Gastroesophageal sphincter (tissue), 4 donors: ENCODE measurements at regions not wholly inside any gene's neighbourhood (a gene's known extent, or its start where the extent isn't known, plus 50 kb on each side); places are given as distances from the start of the nearest gene placed in this dataset.

Experiments
- ATAC-seq: fragments of 150-250 bp; one replicate; pipeline ENCODE4 v1.9.1; 2016; ENCODE audit warnings: mild to moderate bottlenecking, moderate library complexity
- H3K27ac ChIP-seq, 4 donors: fragments of 200-600 bp; sonication (generic) in 3 of 4; 1 replicate in 3 of 4; 2 replicates in 1 of 4; pipeline ENCODE4 v1.5.1; 2016 to 2019
- H3K27me3 ChIP-seq: fragments of 200-600 bp; sonication (generic); one replicate; pipeline ENCODE4 v1.5.1; 2019
- H3K36me3 ChIP-seq, 2 donors: fragments of 200-600 bp; sonication (generic); one replicate each; pipeline ENCODE4 v1.5.1; 2019; ENCODE audit warnings: control low read depth in 1 of 2
- H3K4me1 ChIP-seq, 3 donors: fragments of 200-600 bp; sonication (generic); 1 replicate in 2 of 3; 2 replicates in 1 of 3; pipeline ENCODE4 v1.5.1; 2016 to 2019; ENCODE audit warnings: control low read depth in 2 of 3
- H3K4me3 ChIP-seq, 2 donors: fragments of 200-600 bp; sonication (generic); one replicate each; pipeline ENCODE4 v1.5.1; 2019; ENCODE audit warnings: mild to moderate bottlenecking in 1 of 2, moderate library complexity in 1 of 2
- H3K9me3 ChIP-seq, 3 donors: fragments of 200-600 bp; sonication (generic); one replicate each; pipeline ENCODE4 v1.5.1; 2017 to 2019; ENCODE audit warnings: control low read depth in 2 of 3
- CTCF ChIP-seq, 4 experiments: fragments of 200-600 bp in 2 of 4; fragments of 450-650 bp in 2 of 4; sonication (generic) in 1 of 4; IDR thresholded peaks; one replicate each; pipeline ENCODE4 v1.5.1; 2017 to 2019; ENCODE audit warnings: antibody characterized with exemption in 4 of 4, mild to moderate bottlenecking in 2 of 4, moderate library complexity in 2 of 4
- EP300 ChIP-seq: sonication (generic); formaldehyde crosslinking; IDR thresholded peaks from one replicate; pipeline ENCODE4 v1.6.1; 2017; ENCODE audit warnings: antibody characterized with exemption, mild to moderate bottlenecking
- POLR2A ChIP-seq, 2 donors: fragments of 450-650 bp; IDR thresholded peaks; one replicate each; pipeline ENCODE4 v1.6.1; 2017; ENCODE audit warnings: antibody characterized with exemption in 2 of 2, mild to moderate bottlenecking in 2 of 2, moderate library complexity in 1 of 2
- POLR2AphosphoS5 ChIP-seq: sonication (generic); formaldehyde crosslinking; IDR thresholded peaks from one replicate; pipeline ENCODE4 v1.6.1; 2017; ENCODE audit warnings: antibody characterized with exemption
- WGBS, 2 donors: methylation state at CpG; one replicate each; pipeline ENCODE4 v1.1.5; 2018; ENCODE audit warnings: low coverage in 1 of 2; 5-methylcytosine and 5-hydroxymethylcytosine counted together

GRCh38 chr18:57909620-57910019 is 106.5 kb upstream of the ATP8B1 start:
- no peak for ATAC-seq
- Histone ChIP-seq H3K4me1 (no peaks in the 10 kb centered on the region), H3K36me3 (no peaks in the 10 kb centered on the region), H3K27ac (no peak overlapping the region), H3K4me3 (no peak overlapping the region), H3K9me3 (no peaks in the 10 kb centered on the region), H3K27me3 (no peaks in the 10 kb centered on the region)
- WGBS, 2 donors = 86% methylated on average over 4 of the region's 7 CpGs; no CpG with 5 or more reads in 1 of the 2 donors
- TF ChIP-seq CTCF (IDR thresholded peaks at IDR 0.05) (no peak), EP300 (no peak), POLR2A (IDR thresholded peaks at IDR 0.05) (no peak)

- ATAC-seq = no peak
- H3K4me3 ChIP-seq = no peak overlapping the region
- H3K9me3 ChIP-seq = no peaks in the 10 kb centered on the region
- no peaks in the 10 kb centered on the region for H3K27me3 ChIP-seq
- H3K27ac ChIP-seq = no peak overlapping the region
- 71 to 91% methylated on average over 1 of the region's 1 CpG for WGBS, 2 donors
- no peak for TF ChIP-seq EP300
- H3K4me1 ChIP-seq = no peaks in the 10 kb centered on the region
- H3K36me3 ChIP-seq = no peaks in the 10 kb centered on the region
These were observed 105.0 kb upstream of the ATP8B1 start for GRCh38 chr18:57908092-57908491.

- Histone ChIP-seq H3K4me1 (no peaks in the 10 kb centered on the region), H3K9me3 (no peaks in the 10 kb centered on the region), H3K4me3 (no peak overlapping the region), H3K27me3 (no peaks in the 10 kb centered on the region), H3K27ac (no peak overlapping the region), H3K36me3 (no peaks in the 10 kb centered on the region)
- WGBS, 2 donors = 64 to 86% methylated on average over 3 to 4 of the region's 4 CpGs
- TF ChIP-seq POLR2A (IDR thresholded peaks at IDR 0.05) (no peak), CTCF (IDR thresholded peaks at IDR 0.05) (no peak), POLR2AphosphoS5 (no peak), EP300 (no peak)
- ATAC-seq = no peak
These were observed 104.4 kb upstream of the ATP8B1 start for GRCh38 chr18:57907550-57907949.

GRCh38 chr18:57906852-57907251 is 103.7 kb upstream of the ATP8B1 start:
- H3K4me1 ChIP-seq = no peaks in the 10 kb centered on the region
- no peak overlapping the region for H3K27ac ChIP-seq
- H3K27me3 ChIP-seq = no peaks in the 10 kb centered on the region
- H3K36me3 ChIP-seq = no peaks in the 10 kb centered on the region
- 74 to 93% methylated on average over 3 to 5 of the region's 5 CpGs for WGBS, 2 donors
- H3K9me3 ChIP-seq = no peaks in the 10 kb centered on the region
- no peak for TF ChIP-seq POLR2A (IDR thresholded peaks at IDR 0.05)
- TF ChIP-seq CTCF (IDR thresholded peaks at IDR 0.05) = no peak
- TF ChIP-seq POLR2AphosphoS5 = no peak
- TF ChIP-seq EP300 = no peak
- no peak overlapping the region for H3K4me3 ChIP-seq
- ATAC-seq = no peak

GRCh38 chr18:57904535-57904934 is 101.4 kb upstream of the ATP8B1 start:
- Histone ChIP-seq H3K9me3 (no peaks in the 10 kb centered on the region), H3K4me1 (no peaks in the 10 kb centered on the region), H3K27ac (no peak overlapping the region), H3K4me3 (no peak overlapping the region), H3K27me3 (no peaks in the 10 kb centered on the region), H3K36me3 (no peaks in the 10 kb centered on the region)
- no peak for ATAC-seq
- TF ChIP-seq POLR2A (IDR thresholded peaks at IDR 0.05) = no peak

- Histone ChIP-seq H3K4me1 (no peaks in the 10 kb centered on the region), H3K27ac (no peak overlapping the region), H3K27me3 (no peaks in the 10 kb centered on the region), H3K9me3 (no peaks in the 10 kb centered on the region), H3K36me3 (no peaks in the 10 kb centered on the region), H3K4me3 (no peak overlapping the region)
- TF ChIP-seq POLR2A (IDR thresholded peaks at IDR 0.05) (no peak), EP300 (no peak), POLR2AphosphoS5 (no peak), CTCF (IDR thresholded peaks at IDR 0.05) (no peak)
- 60% methylated on average over 1 of the region's 1 CpG; no CpG with 5 or more reads in 1 of the 2 donors for WGBS, 2 donors
- no peak for ATAC-seq
These were observed 99.6 kb upstream of the ATP8B1 start for GRCh38 chr18:57902721-57903120.
